Mucosa of stomach (tissue), 1 donor: ENCODE measurements at regions not wholly inside any gene's neighbourhood (a gene's known extent, or its start where the extent isn't known, plus 50 kb on each side); places are given as distances from the start of the nearest gene placed in this dataset.
A peak's percentile ranks its signal among the peaks of the same experiment; 100 is the strongest.
"Not testable (repeated sequence)": the region's sequence is repeated elsewhere in the genome, so short reads cannot be mapped to it uniquely, and the experiment has no call there.

Experiments
- H3K27me3 ChIP-seq: one replicate; pipeline ENCODE4 v1.7.0; 2013; ENCODE audit warnings: mild to moderate bottlenecking, low read length; ENCODE audit not compliant: control insufficient read depth, insufficient read depth
- H3K36me3 ChIP-seq: one replicate; pipeline ENCODE4 v1.7.0; 2013; ENCODE audit warnings: low read length; ENCODE audit not compliant: control insufficient read depth, insufficient read depth
- H3K4me1 ChIP-seq: one replicate; pipeline ENCODE4 v1.7.0; 2013; ENCODE audit warnings: mild to moderate bottlenecking, low read length; ENCODE audit not compliant: control insufficient read depth, insufficient read depth
- H3K4me3 ChIP-seq: one replicate; pipeline ENCODE4 v1.7.0; 2013; ENCODE audit warnings: low read length
- H3K9ac ChIP-seq: one replicate; pipeline ENCODE4 v1.7.0; 2013; ENCODE audit warnings: mild to moderate bottlenecking, low read length, moderate library complexity
- H3K9me3 ChIP-seq: one replicate; pipeline ENCODE4 v1.7.0; 2013; ENCODE audit warnings: mild to moderate bottlenecking, low read length, moderate library complexity; ENCODE audit not compliant: control insufficient read depth
- donor health status: Pancreatic carcinoma.

GRCh38 chrX:40897718-40898270 lies 162.5 kb upstream of the MED14 start:
- Histone ChIP-seq H3K36me3 (no peaks in the 10 kb centered on the region), H3K4me1 (no peaks in the 10 kb centered on the region), H3K9ac (no peak overlapping the region), H3K27me3 (no peaks in the 10 kb centered on the region), H3K4me3 (no peak overlapping the region), H3K9me3 (no peaks in the 10 kb centered on the region)

GRCh38 chrX:40904739-40905138 lies 169.4 kb upstream of the MED14 start:
- H3K4me3 ChIP-seq, H3K9me3 ChIP-seq, H3K36me3 ChIP-seq, H3K27me3 ChIP-seq, H3K9ac ChIP-seq, H3K4me1 ChIP-seq: not testable (repeated sequence)

DNA sequence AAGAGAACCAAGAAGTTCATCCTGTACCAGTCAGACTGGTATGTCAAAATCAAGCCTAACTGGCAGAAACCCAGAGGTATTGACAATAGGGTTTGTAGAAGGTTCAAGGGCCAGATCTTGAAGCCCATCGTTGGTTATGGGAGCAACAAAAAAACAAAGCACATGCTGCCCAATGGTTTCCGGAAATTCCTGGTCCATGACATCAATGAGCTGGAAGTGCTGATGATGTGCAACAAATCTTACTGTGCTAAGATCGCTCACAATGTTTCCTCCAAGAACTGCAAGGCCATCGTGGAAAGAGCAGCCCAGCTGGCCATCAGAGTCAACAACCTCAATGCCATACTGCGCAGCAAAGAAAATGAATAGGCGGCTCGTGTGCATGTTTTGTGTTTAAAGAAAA lies 172.7 kb upstream of the MED14 start:
- no peak overlapping the region for H3K9ac ChIP-seq
- no peak overlapping the region for H3K4me3 ChIP-seq
- no peaks in the 10 kb centered on the region for H3K36me3 ChIP-seq
- H3K4me1 ChIP-seq = no peaks in the 10 kb centered on the region
- H3K9me3 ChIP-seq = no peaks in the 10 kb centered on the region
- no peaks in the 10 kb centered on the region for H3K27me3 ChIP-seq

GRCh38 chrX:40908857-40909475 lies 173.6 kb upstream of the MED14 start:
- no peaks in the 10 kb centered on the region for H3K27me3 ChIP-seq
- H3K36me3 ChIP-seq = no peaks in the 10 kb centered on the region
- H3K9me3 ChIP-seq = no peaks in the 10 kb centered on the region
- no peak overlapping the region for H3K9ac ChIP-seq
- no peak overlapping the region for H3K4me3 ChIP-seq
- no peaks in the 10 kb centered on the region for H3K4me1 ChIP-seq

GRCh38 chrX:40912166-40912565 lies 173.1 kb upstream of the USP9X start:
- no peaks in the 10 kb centered on the region for H3K27me3 ChIP-seq
- no peaks in the 10 kb centered on the region for H3K9me3 ChIP-seq
- no peak overlapping the region for H3K4me3 ChIP-seq
- no peak overlapping the region for H3K9ac ChIP-seq
- H3K36me3 ChIP-seq = no peaks in the 10 kb centered on the region
- no peaks in the 10 kb centered on the region for H3K4me1 ChIP-seq

GRCh38 chrX:40912576-40912975 lies 172.7 kb upstream of the USP9X start:
- Histone ChIP-seq H3K9ac (no peak overlapping the region), H3K9me3 (no peaks in the 10 kb centered on the region), H3K4me3 (no peak overlapping the region), H3K36me3 (no peaks in the 10 kb centered on the region), H3K4me1 (no peaks in the 10 kb centered on the region), H3K27me3 (no peaks in the 10 kb centered on the region)

DNA sequence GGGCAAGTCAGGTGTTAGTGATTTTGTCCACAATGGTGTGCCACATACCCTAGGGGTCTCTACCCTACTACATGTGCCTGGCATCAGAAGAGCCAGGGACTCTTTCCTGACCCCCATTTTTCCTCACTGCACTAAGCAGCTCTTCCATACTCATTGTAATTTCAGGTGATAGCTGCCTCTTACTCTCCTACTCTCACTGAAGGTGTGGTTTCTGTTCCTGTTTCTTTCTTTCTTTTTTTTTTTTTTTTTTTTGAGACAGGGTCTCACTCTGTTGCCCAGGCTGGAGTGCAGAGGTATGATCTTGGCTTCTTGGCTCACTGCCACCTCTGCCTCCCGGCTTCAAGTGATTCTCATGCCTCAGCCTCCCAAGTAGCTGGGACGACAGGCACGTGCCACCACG lies 164.9 kb upstream of the USP9X start:
- no peaks in the 10 kb centered on the region for H3K9me3 ChIP-seq
- no peaks in the 10 kb centered on the region for H3K36me3 ChIP-seq
- no peaks in the 10 kb centered on the region for H3K27me3 ChIP-seq
- no peaks in the 10 kb centered on the region for H3K4me1 ChIP-seq
- no peak overlapping the region for H3K4me3 ChIP-seq
- H3K9ac ChIP-seq = no peak overlapping the region

DNA sequence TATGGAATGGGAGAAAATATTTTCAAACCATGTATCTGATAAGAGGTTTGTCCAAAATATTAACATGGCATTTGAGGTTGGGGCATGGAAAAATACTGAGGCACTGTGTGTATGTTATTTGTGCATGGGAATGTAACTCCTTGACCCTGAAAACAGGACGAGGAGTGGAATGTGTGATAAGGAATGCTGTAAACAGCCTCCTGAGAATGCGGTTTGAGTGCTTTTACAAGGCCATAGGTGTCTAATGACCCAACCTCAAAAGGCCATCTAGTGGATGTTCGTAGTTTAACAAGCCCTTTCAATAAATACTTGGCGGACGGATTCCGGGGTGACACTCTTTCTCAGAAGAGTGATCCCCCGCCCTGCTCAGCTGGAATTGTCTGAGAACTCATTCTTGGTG lies 162.9 kb upstream of the USP9X start:
- H3K4me1 ChIP-seq = no peaks in the 10 kb centered on the region
- no peaks in the 10 kb centered on the region for H3K9me3 ChIP-seq
- no peak overlapping the region for H3K9ac ChIP-seq
- no peaks in the 10 kb centered on the region for H3K27me3 ChIP-seq
- no peak overlapping the region for H3K4me3 ChIP-seq
- H3K36me3 ChIP-seq = no peaks in the 10 kb centered on the region

GRCh38 chrX:40926739-40927427 lies 158.4 kb upstream of the USP9X start:
- H3K9me3 ChIP-seq, H3K36me3 ChIP-seq, H3K4me1 ChIP-seq, H3K4me3 ChIP-seq, H3K9ac ChIP-seq, H3K27me3 ChIP-seq: not testable (repeated sequence)

- Histone ChIP-seq H3K4me3 (no peak overlapping the region), H3K27me3 (no peaks in the 10 kb centered on the region), H3K9ac (no peak overlapping the region)
These were observed 157.2 kb upstream of the USP9X start for GRCh38 chrX:40928076-40928475.

GRCh38 chrX:40931921-40932320 lies 153.3 kb upstream of the USP9X start:
- no peaks in the 10 kb centered on the region for H3K9me3 ChIP-seq
- H3K36me3 ChIP-seq = no peaks in the 10 kb centered on the region
- no peaks in the 10 kb centered on the region for H3K27me3 ChIP-seq
- peaks cover 3% of the 10 kb centered on the region for H3K4me1 ChIP-seq
- H3K4me3 ChIP-seq = no peak overlapping the region
- H3K9ac ChIP-seq = no peak overlapping the region

More at GRCh38 chrX:40928076-40928475, 157.2 kb upstream of the USP9X start:
- H3K9me3 ChIP-seq = no peaks in the 10 kb centered on the region
- peaks cover 1% of the 10 kb centered on the region for H3K4me1 ChIP-seq
- no peaks in the 10 kb centered on the region for H3K36me3 ChIP-seq

- peak overlapping the region; percentile 33 for H3K9ac ChIP-seq
- no peaks in the 10 kb centered on the region for H3K27me3 ChIP-seq
- no peaks in the 10 kb centered on the region for H3K9me3 ChIP-seq
- H3K4me3 ChIP-seq = no peak overlapping the region
- H3K36me3 ChIP-seq = no peaks in the 10 kb centered on the region
- H3K4me1 ChIP-seq = peaks cover 3% of the 10 kb centered on the region
These were observed 152.0 kb upstream of the USP9X start for GRCh38 chrX:40933132-40933705.
